A204.1 (cell line): ENCODE measurements at regions not wholly inside any gene's neighbourhood (a gene's known extent, or its start where the extent isn't known, plus 50 kb on each side); places are given as distances from the start of the nearest gene placed in this dataset.

Experiments
- FAIRE-seq: peaks from 2 replicates; lab custom pipeline; 2012; peaks lifted over from hg19 to GRCh38; lab: Jason Lieb, UNC

DNA sequence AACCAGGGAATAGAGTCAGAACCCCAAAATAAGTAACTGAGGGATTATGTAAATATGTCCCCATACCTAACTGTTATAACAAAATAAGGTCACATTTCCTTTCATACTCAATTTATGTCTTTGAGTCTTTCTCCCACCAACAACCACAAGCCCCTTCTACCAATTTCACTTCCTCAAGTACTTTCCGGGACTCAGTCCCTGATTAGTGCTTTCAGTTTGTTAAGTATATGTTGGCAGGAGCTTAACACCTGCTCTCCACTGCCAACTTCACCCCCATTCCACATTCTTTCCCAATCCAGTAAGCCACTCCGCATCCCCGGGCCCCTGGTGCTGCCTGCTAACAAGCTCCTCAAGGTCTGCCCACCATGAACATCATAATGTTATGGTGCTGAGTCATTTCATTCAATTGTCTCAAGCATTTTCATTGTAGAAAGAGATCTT, 71.3 kb upstream of the SPRY1 start:
- no peak for FAIRE-seq

DNA sequence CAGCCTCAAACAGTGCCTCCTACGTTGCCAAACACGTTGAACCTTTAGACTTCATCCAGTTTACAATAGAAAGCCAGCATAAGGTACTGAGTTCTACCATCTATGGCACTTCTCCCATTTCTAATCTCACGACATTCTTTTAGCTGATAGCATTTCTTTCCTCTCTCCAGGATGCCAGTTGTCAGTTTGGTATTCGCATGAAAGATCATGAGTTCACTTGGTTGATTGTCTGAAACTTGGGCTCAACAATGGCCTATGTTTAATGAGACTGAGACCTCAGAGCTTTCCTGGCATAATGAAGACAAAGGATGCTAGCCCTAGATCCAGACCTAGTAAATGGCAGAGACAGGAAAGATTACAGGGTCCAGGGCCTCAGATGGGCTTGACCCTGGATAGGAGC, 69.2 kb upstream of the SPRY1 start:
- FAIRE-seq = no peak

DNA sequence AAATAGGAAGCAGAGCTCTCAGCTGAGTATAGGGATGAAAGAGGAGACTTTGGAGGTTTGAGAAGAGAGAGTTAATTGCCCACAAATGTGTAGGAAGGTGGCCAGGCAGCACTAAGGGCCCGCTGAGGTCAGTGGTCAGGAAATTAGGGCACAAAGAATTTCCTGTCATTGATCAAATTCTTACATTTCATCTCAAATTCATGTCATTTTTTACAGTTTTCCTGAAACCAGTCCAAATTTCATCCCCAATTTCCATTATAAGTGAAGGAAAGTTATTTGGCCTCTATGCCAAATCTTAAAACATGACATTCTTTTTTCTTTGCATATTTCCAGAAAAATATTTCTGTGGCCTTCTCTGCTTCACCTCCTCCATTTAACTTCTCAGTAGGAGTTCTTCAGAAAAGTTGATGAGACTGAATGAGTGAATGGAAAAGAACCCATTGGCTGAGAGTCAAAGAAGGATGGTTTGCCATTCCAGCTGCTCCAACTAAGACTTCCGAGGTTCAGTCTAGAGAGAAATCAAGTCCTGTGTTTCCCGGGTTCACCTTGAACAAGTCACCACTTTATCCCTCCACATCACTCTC, 68.7 kb upstream of the SPRY1 start:
- FAIRE-seq = no peak

DNA sequence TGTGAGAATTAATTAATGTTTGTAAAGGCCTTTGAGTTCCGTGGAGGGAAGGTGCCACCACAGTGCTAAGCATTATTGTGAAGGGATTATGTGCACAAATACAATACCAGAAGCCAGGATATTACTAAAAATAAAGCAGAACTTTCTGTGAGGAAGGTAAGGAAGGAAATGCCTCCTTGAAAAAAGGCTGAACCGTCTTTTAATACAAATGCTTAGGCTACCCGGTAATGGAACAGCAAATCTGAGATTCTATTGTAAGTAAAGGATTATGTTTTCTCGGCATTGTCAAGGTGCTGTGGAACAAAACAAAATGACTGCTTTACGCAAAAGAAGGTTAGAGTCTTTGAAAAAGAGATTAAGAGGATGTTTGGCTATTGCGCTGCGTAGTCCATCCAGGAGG, 57.9 kb upstream of the SPRY1 start:
- no peak for FAIRE-seq

DNA sequence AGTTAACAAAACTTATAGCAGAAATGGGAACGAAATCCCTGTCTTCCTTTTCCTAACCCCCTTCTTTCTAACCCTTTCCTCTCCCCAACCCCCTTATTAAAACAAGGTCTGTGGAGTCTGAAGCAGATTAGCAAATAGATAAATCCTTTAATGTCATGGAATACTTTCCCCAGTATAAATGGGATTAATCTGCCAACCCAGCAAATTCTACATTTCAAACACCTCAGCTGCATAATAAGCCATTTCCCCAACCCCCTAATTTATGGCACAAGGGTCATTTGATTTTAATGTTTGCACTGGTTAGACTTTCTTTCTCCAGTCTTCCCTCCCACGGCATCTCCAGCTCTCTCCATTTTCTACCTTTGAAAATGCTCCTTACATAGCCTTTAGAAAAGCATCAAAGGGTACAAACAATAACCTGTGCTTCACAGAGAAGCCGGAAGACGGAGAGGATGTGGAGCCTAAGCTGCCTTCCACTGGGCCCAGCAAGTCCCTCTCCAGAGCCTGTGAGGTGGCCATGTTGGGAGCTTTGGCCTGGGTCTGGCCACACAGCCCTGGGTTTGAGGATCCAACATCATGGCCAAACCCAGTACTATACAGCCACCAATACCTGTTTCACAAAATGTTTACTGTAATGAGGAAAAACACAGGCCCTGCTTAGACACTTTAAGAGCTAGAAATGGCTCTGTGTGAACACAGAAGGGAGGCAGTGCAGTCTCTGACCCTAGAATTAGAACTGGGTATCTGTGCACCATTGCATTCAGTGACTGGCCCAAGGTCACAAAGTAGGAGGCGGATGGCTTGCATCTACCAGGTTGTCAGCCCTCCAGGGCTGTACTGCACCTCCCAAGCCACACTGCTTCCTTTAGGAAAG, 56.9 kb upstream of the SPRY1 start:
- FAIRE-seq = no peak

DNA sequence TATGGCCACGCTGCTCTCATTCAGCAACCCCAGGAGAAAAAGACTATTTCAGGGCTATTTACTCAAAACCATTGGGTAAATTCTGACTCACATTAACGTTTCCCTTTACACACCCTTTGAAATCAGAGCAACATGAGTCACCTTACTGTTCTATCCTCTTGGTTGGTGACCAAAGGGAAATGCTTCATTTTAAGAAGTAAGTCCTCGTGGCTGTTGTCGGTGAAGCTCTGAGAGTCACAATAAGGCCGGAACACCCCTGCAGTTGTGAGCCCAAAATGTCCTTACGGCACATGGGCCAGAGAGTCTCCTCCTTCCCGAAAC, 56.3 kb upstream of the SPRY1 start:
- no peak for FAIRE-seq

DNA sequence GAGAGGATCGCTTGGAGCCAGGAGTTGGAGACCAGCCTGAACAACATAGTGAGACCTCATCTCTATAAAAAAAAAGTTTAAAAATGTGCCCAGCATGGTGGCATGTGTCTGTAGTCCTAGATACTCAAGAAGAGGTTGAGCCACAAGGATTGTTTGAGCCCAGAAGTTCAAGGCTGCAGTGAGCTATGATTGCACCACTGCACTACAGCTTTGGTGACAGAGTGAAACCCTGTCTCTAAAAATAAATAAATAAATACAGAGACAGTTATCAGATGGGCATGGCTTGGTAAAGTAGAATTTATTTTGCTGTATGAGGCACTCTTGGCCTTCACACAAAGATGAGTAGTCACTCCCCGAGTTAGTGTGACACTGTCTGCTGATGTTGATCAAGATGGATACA, 54.1 kb upstream of the SPRY1 start:
- no peak for FAIRE-seq

DNA sequence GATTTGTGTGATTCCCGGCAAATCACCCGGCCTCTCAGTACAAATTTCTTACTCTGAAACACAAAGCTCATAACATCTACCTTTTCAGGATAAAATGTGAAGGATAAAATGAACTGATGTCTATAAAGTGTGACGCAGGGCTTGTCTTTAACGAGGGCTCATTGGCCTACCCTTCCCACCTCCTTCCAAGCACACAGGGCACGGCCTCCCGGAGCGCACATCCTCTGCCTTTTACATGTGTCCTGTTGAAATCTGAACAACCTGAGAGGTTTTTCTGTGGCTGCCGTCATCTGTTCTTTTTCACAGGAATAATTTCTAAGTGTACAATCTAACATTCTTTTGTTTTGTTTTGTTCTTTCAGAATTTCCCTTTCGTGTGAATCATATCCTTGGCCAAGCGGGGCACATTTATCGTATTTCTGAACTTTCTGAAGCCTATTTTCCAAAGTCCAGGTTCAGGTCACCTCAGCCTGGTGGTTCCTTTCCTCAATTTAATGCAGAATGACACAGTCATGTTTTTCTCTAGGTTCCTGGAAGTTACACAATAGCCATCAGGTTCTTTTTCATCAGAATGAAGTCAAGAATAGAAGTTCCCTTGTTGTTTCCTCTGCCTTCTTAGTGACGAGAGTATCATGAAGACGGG, 53.1 kb upstream of the SPRY1 start:
- no peak for FAIRE-seq

DNA sequence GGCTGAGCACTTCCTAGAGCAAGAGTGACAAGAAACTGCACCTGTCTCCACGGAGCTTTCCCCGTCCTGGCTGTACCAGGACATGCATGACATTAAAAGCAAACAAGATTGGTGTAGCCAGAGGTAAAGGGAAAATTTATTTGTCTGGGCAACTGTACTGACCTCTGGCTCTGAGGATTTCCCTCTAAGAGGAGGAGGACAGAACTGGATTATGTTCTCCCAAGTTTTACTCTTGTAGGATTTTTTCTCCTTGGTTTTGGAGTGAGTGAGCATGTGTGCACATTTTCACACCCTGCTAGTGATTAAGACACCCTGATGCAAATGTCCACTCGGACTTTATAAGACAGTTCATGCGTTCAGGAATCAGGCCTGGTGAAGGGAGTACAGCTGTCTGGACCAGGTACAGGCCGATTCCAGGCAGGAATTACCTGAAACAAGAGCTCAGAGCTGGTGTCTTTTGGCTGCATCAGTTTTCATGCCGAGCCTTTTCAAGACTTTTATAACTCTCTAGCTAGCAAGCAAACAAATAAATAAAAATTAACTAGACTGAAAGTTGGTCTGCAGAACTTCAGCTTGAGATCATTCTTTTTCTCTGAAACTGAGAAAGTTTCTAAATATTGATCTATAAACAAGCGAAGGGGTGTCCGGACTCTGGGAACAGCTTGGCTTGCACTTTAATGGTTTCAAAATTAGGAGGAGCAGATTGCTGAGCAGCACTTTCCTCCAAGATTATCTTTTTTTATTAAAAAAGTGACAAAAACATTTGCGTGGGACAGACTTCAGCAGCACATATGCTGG, 51.3 kb upstream of the SPRY1 start:
- no peak for FAIRE-seq

DNA sequence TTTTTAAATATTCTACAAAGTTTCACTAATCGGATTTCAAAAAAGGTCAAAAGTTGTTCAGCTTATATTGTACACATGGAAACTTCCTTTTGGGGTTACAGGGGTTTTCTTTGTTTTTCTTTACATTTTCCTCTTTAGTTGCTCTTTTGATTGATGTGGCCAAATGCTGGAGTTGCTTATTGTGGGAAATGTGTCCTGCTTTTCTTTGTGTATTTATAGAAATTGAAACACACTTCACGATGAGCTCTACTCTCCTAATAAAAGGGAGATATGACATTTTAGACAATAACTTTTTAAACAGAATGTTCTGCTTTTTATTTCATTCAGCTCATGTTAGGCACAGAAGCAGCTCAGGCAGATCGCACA, 50.7 kb upstream of the SPRY1 start:
- no peak for FAIRE-seq

DNA sequence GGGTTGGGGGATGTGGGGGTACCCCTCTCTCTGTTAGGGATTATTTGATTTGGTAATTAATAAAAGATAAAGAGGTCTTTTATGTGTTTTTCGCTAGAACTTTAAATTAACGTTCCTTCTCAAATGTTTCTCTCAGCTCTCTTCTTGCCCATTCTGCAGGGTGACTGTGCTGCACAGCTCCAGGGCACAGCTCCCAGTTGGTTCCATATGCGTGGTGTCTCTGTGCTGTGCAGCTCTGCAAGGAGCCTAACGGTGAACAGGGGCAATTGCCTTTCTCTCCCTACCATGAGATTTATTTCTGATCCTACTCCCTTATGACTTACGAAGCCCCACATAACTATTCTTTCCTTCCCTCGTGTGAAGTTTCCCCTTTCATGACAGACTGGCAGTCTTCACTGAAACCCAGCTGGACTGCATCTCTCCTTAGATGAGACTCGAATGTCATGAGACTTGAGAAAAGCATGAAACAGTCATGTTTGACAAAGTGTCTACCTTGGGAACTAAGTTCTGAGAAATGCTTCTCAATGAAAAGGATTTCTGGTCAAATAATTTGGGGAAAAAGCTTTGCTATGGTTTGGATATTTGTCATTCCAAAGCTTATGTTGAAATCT, 50.2 kb upstream of the SPRY1 start:
- FAIRE-seq = no peak
